H1 (cell line): ENCODE measurements at regions not wholly inside any gene's neighbourhood (a gene's known extent, or its start where the extent isn't known, plus 50 kb on each side); places are given as distances from the start of the nearest gene placed in this dataset.

ENCODE experiments used
- CTCF ChIA-PET: fragments of 300-600 bp; sonication (Branson Sonifier 250); formaldehyde crosslinking; loops from one replicate; lab custom pipeline; 2021; ENCODE audit not compliant: partially characterized antibody; lab: Charles Lee
- POLR2A ChIA-PET: fragments of 300-600 bp; sonication (Branson Sonifier 250); formaldehyde crosslinking; loops from one replicate; lab custom pipeline; 2021; ENCODE audit warnings: inconsistent platforms; ENCODE audit not compliant: partially characterized antibody; lab: Charles Lee
- DNase-seq, 2 experiments: peaks; one replicate each; pipeline versions ENCODE4 v3.0.0 to v3.0.0-alpha.2; 2010 to 2022; ENCODE audit warnings: low spot score in 2 of 2, low read depth in 1 of 2, mixed read lengths in 1 of 2
- FAIRE-seq: peaks from 2 replicates; lab custom pipeline; 2011; peaks lifted over from hg19 to GRCh38; lab: Jason Lieb, UNC
- H2AFZ ChIP-seq: 2 replicates; pipeline ENCODE4 v1.8.1; 2012; ENCODE audit warnings: low read length, inconsistent platforms
- H2AK5ac ChIP-seq: 2 replicates; pipeline ENCODE4 v1.6.1; 2013; ENCODE audit warnings: low read depth, low read length
- H2BK120ac ChIP-seq: replicated peaks from 2 replicates; pipeline ENCODE3; 2013; ENCODE audit warnings: low read depth, low read length, inconsistent platforms
- H2BK12ac ChIP-seq: 2 replicates; pipeline ENCODE4 v1.6.1; 2013; ENCODE audit warnings: low read depth, low read length
- H2BK15ac ChIP-seq: 2 replicates; pipeline ENCODE4 v1.6.1; 2013; ENCODE audit warnings: low read length
- H2BK20ac ChIP-seq: 2 replicates; pipeline ENCODE4 v1.6.1; 2013; ENCODE audit warnings: low read length
- H2BK5ac ChIP-seq: 2 replicates; pipeline ENCODE4 v1.6.1; 2013; ENCODE audit warnings: low read depth, low read length
- H3K14ac ChIP-seq: 2 replicates; pipeline ENCODE4 v1.6.1; 2013; ENCODE audit warnings: inconsistent platforms; ENCODE audit not compliant: insufficient read length
- H3K18ac ChIP-seq: 2 replicates; pipeline ENCODE4 v1.6.1; 2013; ENCODE audit warnings: low read length; ENCODE audit errors: extremely low read depth
- H3K23ac ChIP-seq: 2 replicates; pipeline ENCODE4 v1.6.1; 2013; ENCODE audit warnings: inconsistent platforms; ENCODE audit not compliant: insufficient read length
- H3K23me2 ChIP-seq: 2 replicates; pipeline ENCODE4 v1.6.1; 2013; ENCODE audit warnings: low read depth, low read length
- H3K27ac ChIP-seq: 2 replicates; pipeline ENCODE4 v1.6.1; 2011; ENCODE audit warnings: low read depth, low read length, inconsistent platforms
- H3K27me3 ChIP-seq, 4 experiments: replicated peaks in 1 of 4; 1 replicate in 1 of 4; 2 replicates in 3 of 4; pipeline versions ENCODE4 v1.6.1 to v1.8.1; 2011 to 2013; ENCODE audit warnings: low read length in 3 of 4, mild to moderate bottlenecking in 3 of 4, inconsistent platforms in 2 of 4, mixed read lengths in 2 of 4, moderate library complexity in 1 of 4; ENCODE audit not compliant: control insufficient read depth in 3 of 4, insufficient read depth in 3 of 4; ENCODE audit errors: extremely low read depth in 1 of 4
- H3K36me3 ChIP-seq, 4 experiments: 2 replicates each; pipeline versions ENCODE4 v1.6.1 to v1.8.1; 2011 to 2013; ENCODE audit warnings: mild to moderate bottlenecking in 4 of 4, low read length in 3 of 4, moderate library complexity in 2 of 4, control low read depth in 1 of 4, inconsistent platforms in 1 of 4; ENCODE audit not compliant: insufficient read depth in 4 of 4, control insufficient read depth in 2 of 4
- H3K4ac ChIP-seq: replicated peaks from 2 replicates; pipeline ENCODE3; 2013; ENCODE audit warnings: low read length, low read depth, mixed read lengths, inconsistent platforms; ENCODE audit not compliant: insufficient read length
- H3K4me1 ChIP-seq, 4 experiments: replicated peaks in 1 of 4; 1 replicate in 1 of 4; 2 replicates in 3 of 4; pipeline versions ENCODE4 v1.6.1 to v1.8.1; 2011 to 2013; ENCODE audit warnings: low read length in 3 of 4, inconsistent platforms in 2 of 4, mixed read lengths in 1 of 4; ENCODE audit not compliant: insufficient read depth in 4 of 4, control insufficient read depth in 3 of 4
- H3K4me2 ChIP-seq, 2 experiments: 2 replicates each; pipeline versions ENCODE4 v1.6.1 to v1.8.1; 2011 to 2013; ENCODE audit warnings: low read depth in 2 of 2, low read length in 2 of 2, control low read depth in 1 of 2, inconsistent platforms in 1 of 2, mild to moderate bottlenecking in 1 of 2; ENCODE audit not compliant: insufficient read depth in 1 of 2
- H3K4me3 ChIP-seq, 4 experiments: fragments of 200-600, 300-600 bp in 1 of 4; sonication (generic), shearing (Covaris generic), sonication (Bioruptor Twin) in 1 of 4; 2 replicates each; pipeline versions ENCODE4 v1.5.1 to v1.8.1; 2011 to 2016; ENCODE audit warnings: low read length in 4 of 4, low read depth in 3 of 4, control low read depth in 2 of 4, inconsistent platforms in 2 of 4, mild to moderate bottlenecking in 2 of 4, mixed read lengths in 1 of 4, moderate library complexity in 1 of 4; ENCODE audit not compliant: insufficient read depth in 2 of 4; ENCODE audit errors: extremely low read depth in 1 of 4
- H3K56ac ChIP-seq: replicated peaks from 2 replicates; pipeline ENCODE3; 2013; ENCODE audit warnings: low read depth, mild to moderate bottlenecking, mixed read lengths, low read length, inconsistent platforms; ENCODE audit not compliant: insufficient read length
- H3K79me1 ChIP-seq: 2 replicates; pipeline ENCODE4 v1.6.1; 2013; ENCODE audit warnings: low read depth, low read length, control low read depth
- H3K79me2 ChIP-seq, 2 experiments: 2 replicates each; pipeline versions ENCODE4 v1.6.1 to v1.8.1; 2012 to 2013; ENCODE audit warnings: low read length in 2 of 2, mild to moderate bottlenecking in 2 of 2, inconsistent platforms in 1 of 2; ENCODE audit not compliant: insufficient read depth in 2 of 2, control insufficient read depth in 1 of 2
- H3K9ac ChIP-seq, 4 experiments: replicated peaks in 1 of 4; 1 replicate in 1 of 4; 2 replicates in 3 of 4; pipeline versions ENCODE4 v1.6.1 to v1.8.1; 2011 to 2013; ENCODE audit warnings: low read depth in 3 of 4, low read length in 3 of 4, control low read depth in 2 of 4, mild to moderate bottlenecking in 2 of 4, moderate library complexity in 2 of 4, inconsistent platforms in 1 of 4; ENCODE audit errors: extremely low read depth in 1 of 4
- H3K9me3 ChIP-seq, 2 experiments: 2 replicates each; pipeline versions ENCODE4 v1.6.1 to v1.8.1; 2012 to 2013; ENCODE audit warnings: mild to moderate bottlenecking in 2 of 2, moderate library complexity in 2 of 2, control low read depth in 1 of 2, inconsistent platforms in 1 of 2, low read depth in 1 of 2, low read length in 1 of 2, mixed read lengths in 1 of 2; ENCODE audit not compliant: insufficient read depth in 2 of 2
- H4K20me1 ChIP-seq, 2 experiments: replicated peaks in 1 of 2; 2 replicates each; pipeline versions ENCODE3 to v1.8.1; 2011 to 2013; ENCODE audit warnings: inconsistent platforms in 2 of 2, low read length in 2 of 2, mild to moderate bottlenecking in 1 of 2; ENCODE audit not compliant: insufficient read depth in 2 of 2, control insufficient read depth in 1 of 2
- H4K5ac ChIP-seq: 2 replicates; pipeline ENCODE4 v1.6.1; 2013; ENCODE audit warnings: low read length, low read depth, mixed read lengths, inconsistent platforms; ENCODE audit not compliant: insufficient read length
- H4K8ac ChIP-seq: 2 replicates; pipeline ENCODE4 v1.8.0; 2013; ENCODE audit warnings: mild to moderate bottlenecking, moderate library complexity, low read length, inconsistent platforms; ENCODE audit not compliant: insufficient read depth; ENCODE audit errors: extremely low read depth
- H4K91ac ChIP-seq: replicated peaks from 2 replicates; pipeline ENCODE3; 2013; ENCODE audit warnings: low read length, mixed read lengths, inconsistent platforms; ENCODE audit not compliant: insufficient read length
- EP300 ChIP-seq, 2 experiments: IDR thresholded peaks; 1 replicate in 1 of 2; 2 replicates in 1 of 2; pipeline ENCODE4 v1.6.1; 2011 to 2012; ENCODE audit warnings: low read depth in 2 of 2, low read length in 2 of 2, mild to moderate bottlenecking in 2 of 2, borderline replicate concordance in 1 of 2, inconsistent platforms in 1 of 2, moderate library complexity in 1 of 2
- JUN ChIP-seq: IDR thresholded peaks from 2 replicates; pipeline ENCODE4 v1.6.1; 2011; ENCODE audit warnings: low read depth, mild to moderate bottlenecking, improper control_type of control experiment, low read length
- WGBS, 2 experiments: shearing (Covaris generic) in 1 of 2; methylation state at CpG; one replicate each; pipeline versions ENCODE4 v1.1.6 to v1.1.7; 2013 to 2015; ENCODE audit warnings: low lambda C conversion rate in 2 of 2, mixed read lengths in 2 of 2, inconsistent platforms in 1 of 2, low coverage in 1 of 2, missing lambda C conversion rate in 1 of 2; ENCODE audit not compliant: insufficient replicate concordance in 2 of 2, insufficient coverage in 1 of 2, insufficient read length in 1 of 2; ENCODE audit errors: extremely low coverage in 1 of 2, missing lambda C conversion rate in 1 of 2; 5-methylcytosine and 5-hydroxymethylcytosine counted together

GRCh38 chr14:95420060-95420459 lies 96.4 kb downstream of the SYNE3 start:
- ChIA-PET CTCF (interaction anchor here (0.9 kb wide), 1 partner anchor 635 kb away, joined by 3 read pairs; no protein-coding TSS in a partner anchor), POLR2A (no interaction called here)
- Histone ChIP-seq H3K27me3 (no peaks in the 10 kb centered on the region; a peak in 2 of 7 replicates), H3K18ac (no peak overlapping the region), H2BK15ac (no peak overlapping the region), H4K5ac (no peak overlapping the region), H3K23ac (no peak overlapping the region), H2AK5ac (no peak overlapping the region), H2BK120ac (no peak overlapping the region), H3K79me2 (no peaks in the 10 kb centered on the region), H3K56ac (no peak overlapping the region), H3K79me1 (no peaks in the 10 kb centered on the region), H3K4ac (no peak overlapping the region), H3K4me3 (no peak overlapping the region), H4K91ac (no peak overlapping the region), H2BK5ac (no peak overlapping the region), H3K36me3 (no peaks in the 10 kb centered on the region), H2BK12ac (no peak overlapping the region), H3K27ac (no peak overlapping the region), H3K4me1 (no peaks in the 10 kb centered on the region), H2BK20ac (no peak overlapping the region), H3K9ac (no peak overlapping the region), H4K8ac (no peak overlapping the region), H2AFZ (no peak overlapping the region), H3K4me2 (no peak overlapping the region), H3K23me2 (peaks cover 3% of the 10 kb centered on the region; the same call in 1 of the 2 replicates), H3K14ac (no peak overlapping the region), H3K9me3 (0 out of 4 replicates have a peak, but pooled peaks cover 0 to 4% of the 10 kb centered on the region in 2 experiments), H4K20me1 (no peaks in the 10 kb centered on the region)
- TF ChIP-seq JUN (no peak), EP300 (IDR thresholded peaks at IDR 0.05; ENCODE audit: borderline replicate concordance in 1 of 2, low read depth in 2 of 2, low read length in 2 of 2) (no peak)
- WGBS, 2 experiments = 79% methylated on average over 3 of the region's 3 CpGs; no CpG with 5 or more reads in 1 of the 2 experiments
- DNase-seq = no peak
- no peak for FAIRE-seq
